GM21390 (cell line): ENCODE measurements at regions not wholly inside any gene's neighbourhood (a gene's known extent, or its start where the extent isn't known, plus 50 kb on each side); places are given as distances from the start of the nearest gene placed in this dataset.
"Not testable (repeated sequence)": the region's sequence is repeated elsewhere in the genome, so short reads cannot be mapped to it uniquely, and the experiment has no call there.

Experiments
- ATAC-seq: cut with Tn5 transposase; IDR thresholded peaks from one replicate; pipeline ENCODE4 v1.9.1; 2021; ENCODE audit not compliant: unreplicated experiment

GRCh38 chr5:57429513-57430120 is 53.0 kb downstream of the ACTBL2 start:
- ATAC-seq: no peak

- not testable (repeated sequence) for ATAC-seq
These were observed 53.6 kb downstream of the ACTBL2 start for GRCh38 chr5:57429021-57429420.

- ATAC-seq: no peak
These were observed 59.6 kb downstream of the ACTBL2 start for GRCh38 chr5:57422993-57423392.

GRCh38 chr5:57422341-57422740 is 60.3 kb downstream of the ACTBL2 start:
- no peak for ATAC-seq

GRCh38 chr5:57420801-57421200 is 61.8 kb downstream of the ACTBL2 start:
- no peak for ATAC-seq

GRCh38 chr5:57417971-57418370 is 64.6 kb downstream of the ACTBL2 start:
- ATAC-seq: no peak

GRCh38 chr5:57417320-57417719 is 65.3 kb downstream of the ACTBL2 start:
- ATAC-seq: no peak

GRCh38 chr5:57416278-57416994 is 66.2 kb downstream of the ACTBL2 start:
- ATAC-seq: no peak

GRCh38 chr5:57414857-57415256 is 67.8 kb downstream of the ACTBL2 start:
- no peak for ATAC-seq

- ATAC-seq: no peak
These were observed 68.4 kb downstream of the ACTBL2 start for GRCh38 chr5:57414191-57414590.

GRCh38 chr5:57413145-57413544 is 69.5 kb downstream of the ACTBL2 start:
- no peak for ATAC-seq

- ATAC-seq: no peak
These were observed 69.9 kb downstream of the ACTBL2 start for GRCh38 chr5:57412680-57413079.

- ATAC-seq: no peak
These were observed 70.6 kb downstream of the ACTBL2 start for GRCh38 chr5:57411982-57412381.

GRCh38 chr5:57410374-57411320 is 72.0 kb downstream of the ACTBL2 start:
- ATAC-seq: no peak

- no peak for ATAC-seq
These were observed 73.9 kb downstream of the ACTBL2 start for GRCh38 chr5:57408714-57409113.

- no peak for ATAC-seq
These were observed 74.3 kb downstream of the ACTBL2 start for GRCh38 chr5:57408285-57408684.

- no peak for ATAC-seq
These were observed 75.2 kb downstream of the ACTBL2 start for GRCh38 chr5:57407391-57407790.

- no peak for ATAC-seq
These were observed 76.0 kb downstream of the ACTBL2 start for GRCh38 chr5:57406641-57407040.

- ATAC-seq: no peak
These were observed 76.6 kb downstream of the ACTBL2 start for GRCh38 chr5:57405984-57406383.

- no peak for ATAC-seq
These were observed 79.8 kb downstream of the ACTBL2 start for GRCh38 chr5:57402761-57403160.

- ATAC-seq: no peak
These were observed 80.3 kb downstream of the ACTBL2 start for GRCh38 chr5:57402348-57402747.
